ENCODE measurements at regions not wholly inside any gene's neighbourhood (a gene's known extent, or its start where the extent isn't known, plus 50 kb on each side); places are given as distances from the start of the nearest gene placed in this dataset.

- no peak for DNase-seq (ENCODE audit: low read depth, low spot score)
Observed at GRCh38 chr4:26071688-26072087, 157.7 kb downstream of the SMIM20 start.

GRCh38 chr4:26073886-26074560 lies 160.0 kb downstream of the SMIM20 start:
- DNase-seq (ENCODE audit: low read depth, low spot score), result no peak

- no peak for DNase-seq (ENCODE audit: low read depth, low spot score)
Observed at GRCh38 chr4:26074712-26075430, 160.9 kb downstream of the SMIM20 start.

- DNase-seq (ENCODE audit: low read depth, low spot score), result no peak
Observed at GRCh38 chr4:26075583-26075982, 161.6 kb downstream of the SMIM20 start.

GRCh38 chr4:26076000-26076587 lies 162.1 kb downstream of the SMIM20 start:
- DNase-seq (ENCODE audit: low read depth, low spot score), result no peak

GRCh38 chr4:26076896-26077295 lies 162.9 kb downstream of the SMIM20 start:
- DNase-seq (ENCODE audit: low read depth, low spot score), result no peak

GRCh38 chr4:26077756-26078155 lies 163.7 kb downstream of the SMIM20 start:
- no peak for DNase-seq (ENCODE audit: low read depth, low spot score)

- no peak for DNase-seq (ENCODE audit: low read depth, low spot score)
Observed at GRCh38 chr4:26080870-26081628, 167.0 kb downstream of the SMIM20 start.

GRCh38 chr4:26081795-26082498 lies 167.9 kb downstream of the SMIM20 start:
- DNase-seq (ENCODE audit: low read depth, low spot score), result no peak

- no peak for DNase-seq (ENCODE audit: low read depth, low spot score)
Observed at GRCh38 chr4:26082565-26082964, 168.5 kb downstream of the SMIM20 start.

GRCh38 chr4:26083987-26084386 lies 170.0 kb downstream of the SMIM20 start:
- DNase-seq (ENCODE audit: low read depth, low spot score), result no peak

- DNase-seq (ENCODE audit: low read depth, low spot score), result no peak
Observed at GRCh38 chr4:26084414-26084813, 170.4 kb downstream of the SMIM20 start.

- DNase-seq (ENCODE audit: low read depth, low spot score), result no peak
Observed at GRCh38 chr4:26085551-26085950, 171.5 kb downstream of the SMIM20 start.

- DNase-seq (ENCODE audit: low read depth, low spot score), result no peak
Observed at GRCh38 chr4:26086621-26087441, 172.8 kb downstream of the SMIM20 start.

GRCh38 chr4:26088433-26088928 lies 174.5 kb downstream of the SMIM20 start:
- DNase-seq (ENCODE audit: low read depth, low spot score), result no peak

- no peak for DNase-seq (ENCODE audit: low read depth, low spot score)
Observed at GRCh38 chr4:26093551-26093950, 179.5 kb downstream of the SMIM20 start.

GRCh38 chr4:26094076-26094475 lies 180.1 kb downstream of the SMIM20 start:
- no peak for DNase-seq (ENCODE audit: low read depth, low spot score)

GRCh38 chr4:26094911-26095310 lies 180.9 kb downstream of the SMIM20 start:
- DNase-seq (ENCODE audit: low read depth, low spot score), result no peak

- DNase-seq (ENCODE audit: low read depth, low spot score), result no peak
Observed at GRCh38 chr4:26099967-26100366, 185.9 kb downstream of the SMIM20 start.

- DNase-seq (ENCODE audit: low read depth, low spot score), result no peak
Observed at GRCh38 chr4:26101011-26101410, 187.0 kb downstream of the SMIM20 start.
